Suprapubic skin (tissue), 4 donors: ENCODE measurements at regions not wholly inside any gene's neighbourhood (a gene's known extent, or its start where the extent isn't known, plus 50 kb on each side); places are given as distances from the start of the nearest gene placed in this dataset.

ENCODE experiments used
- DNase-seq, 2 donors: peaks; one replicate each; pipeline ENCODE4 v3.0.0-alpha.2; 2019; ENCODE audit warnings: low spot score in 2 of 2
- H3K27ac ChIP-seq: fragments of 200-600 bp; sonication (generic); one replicate; pipeline ENCODE4 v1.5.1; 2019
- H3K27me3 ChIP-seq: fragments of 200-600 bp; sonication (generic); one replicate; pipeline ENCODE4 v1.5.1; 2019
- H3K36me3 ChIP-seq: fragments of 200-600 bp; sonication (generic); one replicate; pipeline ENCODE4 v1.5.1; 2019
- H3K4me1 ChIP-seq: fragments of 200-600 bp; sonication (generic); one replicate; pipeline ENCODE4 v1.5.1; 2019
- H3K4me3 ChIP-seq: fragments of 200-600 bp; sonication (generic); one replicate; pipeline ENCODE4 v1.5.1; 2019; ENCODE audit warnings: mild to moderate bottlenecking
- H3K9me3 ChIP-seq: fragments of 200-600 bp; sonication (generic); one replicate; pipeline ENCODE4 v1.5.1; 2019
- EP300 ChIP-seq: sonication (generic); formaldehyde crosslinking; IDR thresholded peaks from one replicate; pipeline ENCODE4 v1.6.1; 2017; ENCODE audit warnings: antibody characterized with exemption
- POLR2A ChIP-seq, 2 donors: fragments of 450-650 bp; IDR thresholded peaks; one replicate each; pipeline ENCODE4 v1.6.1; 2017; ENCODE audit warnings: antibody characterized with exemption in 2 of 2, mild to moderate bottlenecking in 2 of 2, moderate library complexity in 2 of 2
- POLR2AphosphoS5 ChIP-seq, 3 donors: sonication (generic); formaldehyde crosslinking; IDR thresholded peaks; one replicate each; pipeline ENCODE4 v1.6.1; 2017; ENCODE audit warnings: antibody characterized with exemption in 3 of 3
- WGBS: methylation state at CpG from one replicate; pipeline ENCODE4 v1.1.5; 2018; 5-methylcytosine and 5-hydroxymethylcytosine counted together
- TF ChIP-seq, protein P1 (sequence below), 2 donors: fragments of 200-600 bp in 1 of 2; fragments of 450-650 bp in 1 of 2; sonication (generic) in 1 of 2; IDR thresholded peaks; one replicate each; pipeline ENCODE4 v1.5.1; 2016 to 2019; ENCODE audit warnings: antibody characterized with exemption in 2 of 2, mild to moderate bottlenecking in 1 of 2, moderate library complexity in 1 of 2

DNA sequence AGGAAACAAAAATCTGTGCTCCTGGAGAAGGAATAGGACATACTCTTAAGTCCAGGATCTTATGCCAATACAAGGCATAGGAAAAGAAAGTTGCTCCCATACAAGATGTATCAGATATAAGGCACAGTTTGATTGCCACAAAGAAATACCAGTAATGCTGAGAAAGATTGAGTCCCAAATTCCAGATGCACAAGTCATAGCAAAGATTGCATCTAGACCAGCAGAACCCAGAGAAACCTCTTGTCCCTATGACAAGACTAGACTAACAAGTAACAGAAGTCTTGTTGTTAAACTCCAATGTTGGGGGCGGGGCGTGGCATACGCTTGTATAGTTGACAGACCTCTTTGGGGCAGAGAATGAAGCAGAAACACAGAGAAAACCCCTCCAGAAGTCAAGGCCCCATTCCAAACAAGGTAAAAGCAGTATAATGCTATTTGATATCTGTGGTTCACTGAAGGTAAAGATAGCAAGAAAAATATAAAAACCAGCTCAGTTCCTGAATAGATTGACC is 671.5 kb upstream of the GRIA3 start:
- no peaks in the 10 kb centered on the region for H3K27me3 ChIP-seq
- no peaks in the 10 kb centered on the region for H3K9me3 ChIP-seq
- H3K4me3 ChIP-seq = no peak overlapping the region
- H3K4me1 ChIP-seq = no peaks in the 10 kb centered on the region
- H3K27ac ChIP-seq = no peak overlapping the region
- no peaks in the 10 kb centered on the region for H3K36me3 ChIP-seq
- DNase-seq = no peak
- WGBS = 74% methylated on average over 3 of the region's 3 CpGs
- TF ChIP-seq POLR2AphosphoS5 (IDR thresholded peaks at IDR 0.05) (no peak), POLR2A (IDR thresholded peaks at IDR 0.05) (no peak), EP300 (no peak)
- TF ChIP-seq, protein P1, sequence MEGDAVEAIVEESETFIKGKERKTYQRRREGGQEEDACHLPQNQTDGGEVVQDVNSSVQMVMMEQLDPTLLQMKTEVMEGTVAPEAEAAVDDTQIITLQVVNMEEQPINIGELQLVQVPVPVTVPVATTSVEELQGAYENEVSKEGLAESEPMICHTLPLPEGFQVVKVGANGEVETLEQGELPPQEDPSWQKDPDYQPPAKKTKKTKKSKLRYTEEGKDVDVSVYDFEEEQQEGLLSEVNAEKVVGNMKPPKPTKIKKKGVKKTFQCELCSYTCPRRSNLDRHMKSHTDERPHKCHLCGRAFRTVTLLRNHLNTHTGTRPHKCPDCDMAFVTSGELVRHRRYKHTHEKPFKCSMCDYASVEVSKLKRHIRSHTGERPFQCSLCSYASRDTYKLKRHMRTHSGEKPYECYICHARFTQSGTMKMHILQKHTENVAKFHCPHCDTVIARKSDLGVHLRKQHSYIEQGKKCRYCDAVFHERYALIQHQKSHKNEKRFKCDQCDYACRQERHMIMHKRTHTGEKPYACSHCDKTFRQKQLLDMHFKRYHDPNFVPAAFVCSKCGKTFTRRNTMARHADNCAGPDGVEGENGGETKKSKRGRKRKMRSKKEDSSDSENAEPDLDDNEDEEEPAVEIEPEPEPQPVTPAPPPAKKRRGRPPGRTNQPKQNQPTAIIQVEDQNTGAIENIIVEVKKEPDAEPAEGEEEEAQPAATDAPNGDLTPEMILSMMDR (IDR thresholded peaks at IDR 0.05) = no peak

DNA sequence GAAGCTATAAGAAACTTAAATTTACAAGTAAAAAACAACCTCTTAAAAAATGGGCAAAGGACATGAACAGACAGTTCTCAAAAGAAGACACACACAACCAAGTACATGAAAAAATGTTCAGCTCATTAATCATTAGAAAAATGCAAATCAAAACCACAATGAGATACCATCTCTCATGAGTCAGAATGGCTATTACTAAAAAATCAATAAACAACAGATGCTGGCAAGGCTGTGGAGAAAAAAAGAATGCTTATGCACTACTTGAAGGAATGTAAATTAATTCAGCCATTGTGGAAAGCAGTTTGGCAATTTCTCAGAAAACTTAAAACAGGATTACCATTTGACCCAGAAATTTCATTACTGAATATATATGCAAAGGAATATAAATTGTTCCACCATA is 666.3 kb upstream of the GRIA3 start:
- no peak for DNase-seq
- Histone ChIP-seq H3K27me3 (no peaks in the 10 kb centered on the region), H3K4me1 (no peaks in the 10 kb centered on the region), H3K4me3 (no peak overlapping the region), H3K9me3 (no peaks in the 10 kb centered on the region), H3K27ac (no peak overlapping the region), H3K36me3 (no peaks in the 10 kb centered on the region)
- no peak for TF ChIP-seq POLR2A (IDR thresholded peaks at IDR 0.05)
- TF ChIP-seq POLR2AphosphoS5 (IDR thresholded peaks at IDR 0.05) = no peak
- TF ChIP-seq EP300 = no peak
- TF ChIP-seq, protein P1 (IDR thresholded peaks at IDR 0.05) = no peak

DNA sequence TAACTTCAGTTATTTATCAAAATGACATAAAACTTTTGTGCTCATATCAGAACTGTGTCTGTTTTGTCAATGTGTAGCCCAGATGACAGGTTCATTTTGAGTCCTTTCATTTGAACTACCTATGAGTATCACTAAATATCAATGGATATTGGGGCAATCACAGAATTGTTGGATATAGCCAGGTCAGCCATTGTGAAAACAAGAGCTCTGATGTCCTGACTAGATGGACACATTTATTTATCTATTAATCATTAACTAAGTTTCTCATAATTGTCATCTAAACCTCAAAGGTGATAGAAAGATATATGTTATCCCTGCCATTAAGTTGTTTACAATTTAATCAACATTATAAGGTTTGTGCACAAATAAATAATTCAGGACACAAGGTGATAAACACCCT is 638.3 kb upstream of the GRIA3 start:
- TF ChIP-seq POLR2AphosphoS5 (IDR thresholded peaks at IDR 0.05) (no peak), POLR2A (IDR thresholded peaks at IDR 0.05) (no peak), EP300 (no peak)
- TF ChIP-seq, protein P1 (IDR thresholded peaks at IDR 0.05) = no peak

DNA sequence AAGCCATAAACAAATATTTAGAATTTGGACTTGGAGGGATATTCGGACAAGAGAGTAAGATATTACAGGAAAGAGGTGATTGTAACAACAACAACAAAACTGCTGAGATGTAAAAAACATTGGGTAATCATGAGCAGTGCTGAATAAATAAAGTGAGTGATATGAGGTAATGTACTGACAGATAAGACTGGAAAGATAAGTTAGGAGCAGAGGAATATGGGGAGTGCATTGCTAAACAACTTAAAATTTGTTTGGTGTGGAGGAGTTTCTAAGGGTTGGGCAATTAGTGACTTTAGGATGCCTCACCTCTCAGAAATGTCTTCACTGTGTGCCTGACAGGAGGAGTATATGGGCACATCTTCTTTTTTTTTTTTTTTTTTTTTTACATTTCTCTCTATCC is 637.8 kb upstream of the GRIA3 start:
- Histone ChIP-seq H3K4me1 (no peaks in the 10 kb centered on the region), H3K27ac (no peak overlapping the region), H3K27me3 (no peaks in the 10 kb centered on the region), H3K4me3 (no peak overlapping the region), H3K9me3 (no peaks in the 10 kb centered on the region), H3K36me3 (no peaks in the 10 kb centered on the region)
- DNase-seq = no peak
- TF ChIP-seq POLR2AphosphoS5 (IDR thresholded peaks at IDR 0.05) (no peak), EP300 (no peak), POLR2A (IDR thresholded peaks at IDR 0.05) (no peak)
- TF ChIP-seq, protein P1 (IDR thresholded peaks at IDR 0.05) = no peak
- 93% methylated on average over 1 of the region's 1 CpG for WGBS

More for the DNA sequence above, 638.3 kb upstream of the GRIA3 start:
- DNase-seq = no peak
- no peaks in the 10 kb centered on the region for H3K36me3 ChIP-seq
- no peaks in the 10 kb centered on the region for H3K9me3 ChIP-seq
- H3K4me3 ChIP-seq = no peak overlapping the region
- H3K27me3 ChIP-seq = no peaks in the 10 kb centered on the region
- H3K4me1 ChIP-seq = no peaks in the 10 kb centered on the region
- no peak overlapping the region for H3K27ac ChIP-seq

DNA sequence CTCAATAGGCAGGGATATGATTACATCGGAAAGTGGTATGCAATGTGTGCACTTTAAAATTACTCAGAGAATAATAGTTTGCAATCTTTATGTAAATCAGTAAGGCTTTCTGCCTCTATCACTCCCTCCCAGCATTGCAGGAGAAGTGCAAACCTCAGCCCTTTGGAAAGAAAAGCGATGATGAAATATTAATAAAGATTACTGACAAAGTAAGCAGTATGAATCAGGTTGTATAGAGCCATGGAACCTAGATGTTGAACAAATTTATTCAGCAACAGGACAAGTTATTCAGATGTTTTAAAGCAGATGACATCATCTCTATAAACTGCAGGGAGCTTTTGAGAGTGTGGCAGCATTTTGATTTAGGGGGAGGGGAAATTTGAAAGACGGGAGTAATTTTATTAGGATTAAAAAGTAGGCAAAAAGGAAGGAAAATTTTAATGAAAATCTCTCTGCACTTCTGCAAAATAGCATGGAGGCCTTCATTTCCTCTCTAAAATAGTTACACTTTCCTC is 631.7 kb upstream of the GRIA3 start:
- no peaks in the 10 kb centered on the region for H3K36me3 ChIP-seq
- no peaks in the 10 kb centered on the region for H3K9me3 ChIP-seq
- TF ChIP-seq, protein P1 (IDR thresholded peaks at IDR 0.05) = no peak
- TF ChIP-seq POLR2AphosphoS5 (IDR thresholded peaks at IDR 0.05) (no peak), POLR2A (IDR thresholded peaks at IDR 0.05) (no peak), EP300 (no peak)
- H3K4me1 ChIP-seq = no peaks in the 10 kb centered on the region
- H3K27ac ChIP-seq = no peak overlapping the region
- WGBS = 56% methylated on average over 3 of the region's 3 CpGs
- no peak overlapping the region for H3K4me3 ChIP-seq
- H3K27me3 ChIP-seq = no peaks in the 10 kb centered on the region
- DNase-seq = no peak
